LNCAP (cell line): ENCODE measurements at regions not wholly inside any gene's neighbourhood (a gene's known extent, or its start where the extent isn't known, plus 50 kb on each side); places are given as distances from the start of the nearest gene placed in this dataset.

Source experiments
- TF ChIP-seq, protein P1 (sequence below): fragments of 450-650 bp; IDR thresholded peaks from 2 replicates; pipeline ENCODE4 v1.5.1; 2017; ENCODE audit warnings: mild to moderate bottlenecking

DNA sequence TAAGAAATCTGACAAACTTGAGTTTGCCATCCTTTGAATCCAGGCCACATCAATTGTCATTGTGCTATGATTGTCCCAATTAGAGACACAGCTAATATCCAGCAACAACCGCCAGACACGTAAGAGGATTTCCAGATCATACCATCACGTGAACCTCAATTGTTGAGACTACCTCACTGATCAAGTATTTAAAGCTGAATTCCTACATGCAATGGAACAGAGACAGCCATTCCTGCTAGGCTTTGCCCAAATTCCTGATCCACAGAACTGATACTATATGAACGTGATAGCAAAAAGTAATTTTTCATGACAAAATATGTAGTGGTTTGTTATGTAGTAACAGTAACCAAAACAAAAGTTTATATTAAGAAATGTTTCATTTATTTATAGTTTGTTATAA lies 657.7 kb downstream of the PRR16 start:
- TF ChIP-seq, protein P1, sequence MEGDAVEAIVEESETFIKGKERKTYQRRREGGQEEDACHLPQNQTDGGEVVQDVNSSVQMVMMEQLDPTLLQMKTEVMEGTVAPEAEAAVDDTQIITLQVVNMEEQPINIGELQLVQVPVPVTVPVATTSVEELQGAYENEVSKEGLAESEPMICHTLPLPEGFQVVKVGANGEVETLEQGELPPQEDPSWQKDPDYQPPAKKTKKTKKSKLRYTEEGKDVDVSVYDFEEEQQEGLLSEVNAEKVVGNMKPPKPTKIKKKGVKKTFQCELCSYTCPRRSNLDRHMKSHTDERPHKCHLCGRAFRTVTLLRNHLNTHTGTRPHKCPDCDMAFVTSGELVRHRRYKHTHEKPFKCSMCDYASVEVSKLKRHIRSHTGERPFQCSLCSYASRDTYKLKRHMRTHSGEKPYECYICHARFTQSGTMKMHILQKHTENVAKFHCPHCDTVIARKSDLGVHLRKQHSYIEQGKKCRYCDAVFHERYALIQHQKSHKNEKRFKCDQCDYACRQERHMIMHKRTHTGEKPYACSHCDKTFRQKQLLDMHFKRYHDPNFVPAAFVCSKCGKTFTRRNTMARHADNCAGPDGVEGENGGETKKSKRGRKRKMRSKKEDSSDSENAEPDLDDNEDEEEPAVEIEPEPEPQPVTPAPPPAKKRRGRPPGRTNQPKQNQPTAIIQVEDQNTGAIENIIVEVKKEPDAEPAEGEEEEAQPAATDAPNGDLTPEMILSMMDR, result no peak

DNA sequence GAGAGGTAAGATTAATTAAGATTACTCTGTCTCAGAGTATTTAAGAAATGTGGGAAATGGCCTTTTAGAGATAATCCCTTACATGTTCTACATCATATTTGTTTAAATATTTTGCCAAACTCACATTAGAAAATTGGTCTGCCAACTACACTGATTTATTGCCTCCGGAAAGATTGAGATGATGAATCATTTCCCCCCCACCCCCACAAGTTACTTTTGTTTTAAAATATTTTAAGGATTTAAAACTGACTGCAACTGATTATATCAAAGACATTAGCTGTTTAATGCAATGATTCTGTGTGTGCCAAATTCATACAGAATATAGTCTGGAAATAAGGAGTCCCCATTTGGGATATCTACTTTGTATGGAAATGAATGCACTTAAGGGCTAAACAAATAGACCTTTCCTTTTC lies 674.4 kb downstream of the PRR16 start:
- TF ChIP-seq, protein P1, result no peak

DNA sequence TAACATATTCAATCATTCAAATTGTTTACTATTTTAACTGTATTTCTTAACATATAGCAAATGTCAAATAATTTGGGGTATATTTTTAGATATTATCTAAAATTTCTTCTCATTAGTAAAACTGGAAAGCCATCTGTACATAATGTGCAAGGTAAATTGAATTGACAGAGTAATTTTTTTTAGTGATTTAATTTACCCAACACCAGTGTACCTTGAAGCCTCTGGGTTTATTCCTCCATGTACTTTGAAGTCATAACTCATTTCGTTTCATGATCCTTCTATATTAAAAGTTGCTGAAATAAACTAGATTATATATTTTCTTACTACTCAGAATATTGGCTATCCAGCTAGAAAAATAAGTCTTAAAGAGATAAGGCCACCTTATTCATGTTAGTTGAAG lies 674.9 kb downstream of the PRR16 start:
- TF ChIP-seq, protein P1, result no peak

DNA sequence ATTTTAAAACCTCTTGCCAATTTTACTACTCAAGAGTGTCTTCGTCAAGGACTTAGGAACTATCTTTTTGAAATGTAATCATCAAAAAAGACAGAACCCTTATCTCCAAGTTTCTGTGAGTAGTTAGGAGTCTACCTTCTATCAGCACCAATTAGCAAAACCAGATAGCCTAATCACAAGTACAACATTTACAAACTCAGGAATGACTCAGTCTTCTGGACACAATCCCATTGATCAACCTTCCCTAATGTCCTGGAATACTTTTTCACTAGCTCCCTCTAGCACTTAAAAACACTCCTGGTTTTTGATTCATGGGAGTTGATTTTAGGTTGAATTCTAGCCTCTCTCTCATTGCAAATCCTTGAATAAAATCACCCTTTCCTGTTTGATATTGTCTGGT lies 680.7 kb downstream of the PRR16 start:
- TF ChIP-seq, protein P1, result peak; percentile 37; the same call in 1 of the 2 replicates

DNA sequence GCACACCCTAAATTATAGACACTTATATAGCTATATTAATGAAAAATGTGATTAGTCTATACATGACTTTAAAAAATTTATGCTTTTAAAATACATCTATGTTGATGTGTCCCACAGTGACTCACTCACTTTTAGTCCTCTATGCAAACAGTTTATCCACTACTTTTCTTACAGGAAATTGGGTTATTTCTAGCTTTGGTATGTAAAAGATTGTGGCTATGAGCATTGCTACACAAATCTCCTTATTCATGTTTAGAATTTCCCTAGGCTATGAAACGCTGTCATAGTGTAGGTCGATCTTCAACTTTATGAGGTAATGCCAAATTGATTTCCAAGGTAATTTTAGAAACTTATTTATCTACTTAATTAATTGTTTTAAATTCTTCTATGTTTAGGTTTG lies 687.4 kb downstream of the PRR16 start:
- TF ChIP-seq, protein P1, result no peak

DNA sequence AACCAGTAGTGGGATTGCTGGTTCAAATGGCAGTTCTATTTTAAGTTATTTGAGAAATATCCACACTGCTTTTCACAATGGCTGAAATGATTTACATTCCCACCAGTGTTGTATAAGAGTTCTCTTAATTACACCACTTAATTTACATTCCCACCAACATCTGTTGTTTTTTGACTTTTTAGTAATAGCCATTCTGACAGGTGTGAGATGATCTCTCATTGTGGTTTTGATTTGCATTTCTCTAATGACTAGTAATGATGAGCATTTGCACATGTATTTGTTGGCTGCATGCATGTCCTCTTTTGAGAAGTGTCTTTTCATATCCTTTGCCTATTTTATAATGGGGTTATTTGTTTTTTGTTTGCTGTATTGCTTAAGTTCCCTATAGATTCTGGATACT lies 688.3 kb downstream of the PRR16 start:
- TF ChIP-seq, protein P1, result no peak

DNA sequence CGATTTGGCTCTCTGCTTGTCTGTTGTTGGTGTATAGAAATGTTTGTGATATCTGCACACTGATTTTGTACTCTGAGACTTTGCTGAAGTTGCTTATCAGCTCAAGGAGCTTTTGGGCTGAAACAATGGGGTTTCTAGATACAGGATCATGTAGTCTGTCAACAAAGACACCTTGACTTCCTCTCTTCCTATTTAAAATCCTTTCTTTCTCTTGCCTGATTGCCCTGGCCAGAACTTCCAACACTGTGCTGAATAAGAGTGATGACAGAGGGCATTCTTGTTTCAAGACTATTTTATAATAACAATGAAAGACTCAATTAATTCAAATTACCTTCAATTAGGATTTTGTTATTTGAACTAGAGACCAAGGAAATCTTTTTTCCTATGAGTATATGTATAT lies 692.5 kb downstream of the PRR16 start:
- TF ChIP-seq, protein P1, result no peak

DNA sequence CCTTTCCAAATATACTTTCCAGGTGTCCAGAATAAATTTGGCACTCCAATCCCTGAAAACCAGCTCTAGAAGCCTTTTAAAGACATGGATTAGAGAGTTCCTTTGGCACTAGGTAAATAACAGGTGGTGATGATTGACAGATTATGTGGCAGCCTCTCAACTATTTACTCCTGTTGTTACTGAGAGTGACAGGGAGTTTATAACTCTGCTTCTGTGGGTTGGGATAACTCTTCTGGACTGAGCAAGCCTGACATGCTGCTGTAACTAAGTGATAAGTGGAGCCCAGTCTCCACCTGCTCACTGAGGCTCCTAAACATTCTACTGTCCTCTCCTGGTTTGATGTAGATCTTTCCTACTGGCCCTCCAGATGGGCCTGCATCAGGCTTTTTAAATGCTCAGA lies 693.2 kb upstream of the FTMT start:
- TF ChIP-seq, protein P1, result no peak
